ACC112 (cell line): ENCODE measurements at regions not wholly inside any gene's neighbourhood (a gene's known extent, or its start where the extent isn't known, plus 50 kb on each side); places are given as distances from the start of the nearest gene placed in this dataset.

ENCODE experiments used
- H2AFZ ChIP-seq: fragments of 200-600 bp; sonication (generic); one replicate; pipeline ENCODE4 v1.6.0; 2017; ENCODE audit warnings: antibody characterized with exemption, low read length; ENCODE audit not compliant: unreplicated experiment
- H3K27ac ChIP-seq: fragments of 200-600 bp; sonication (generic); 2 replicates; pipeline ENCODE4 v1.5.1; 2014; ENCODE audit warnings: low read depth, mild to moderate bottlenecking, antibody characterized with exemption, low read length, moderate library complexity
- H3K27me3 ChIP-seq: fragments of 200-600 bp; sonication (generic); 2 replicates; pipeline ENCODE4 v1.6.1; 2014; ENCODE audit warnings: mild to moderate bottlenecking, antibody characterized with exemption, low read length, moderate library complexity, mixed read lengths; ENCODE audit not compliant: insufficient read depth
- H3K36me3 ChIP-seq: fragments of 200-600 bp; sonication (generic); 2 replicates; pipeline ENCODE4 v1.6.1; 2016; ENCODE audit warnings: mild to moderate bottlenecking, antibody characterized with exemption, low read length, moderate library complexity, mixed read lengths; ENCODE audit not compliant: insufficient read depth
- H3K4me1 ChIP-seq: fragments of 200-600 bp; sonication (generic); one replicate; pipeline ENCODE4 v1.6.1; 2016; ENCODE audit warnings: low read length, mixed read lengths; ENCODE audit not compliant: insufficient read depth, unreplicated experiment, control insufficient read depth
- H3K4me3 ChIP-seq: fragments of 200-600 bp; sonication (generic); 2 replicates; pipeline ENCODE4 v1.5.1; 2014; ENCODE audit warnings: mild to moderate bottlenecking, low read depth, low read length
- H3K79me2 ChIP-seq: fragments of 200-600 bp; sonication (generic); one replicate; pipeline ENCODE4 v1.6.0; 2016; ENCODE audit warnings: low read length; ENCODE audit not compliant: control insufficient read depth, unreplicated experiment, insufficient read depth

- H3K36me3 ChIP-seq = no peaks in the 10 kb centered on the region
- no peaks in the 10 kb centered on the region for H3K27me3 ChIP-seq
- H3K27ac ChIP-seq = no peak overlapping the region
- H2AFZ ChIP-seq = no peak overlapping the region
- no peak overlapping the region for H3K4me3 ChIP-seq
- no peaks in the 10 kb centered on the region for H3K4me1 ChIP-seq
- H3K79me2 ChIP-seq = no peaks in the 10 kb centered on the region
Observed at GRCh38 chr6:53744321-53744720, 50.5 kb upstream of the LRRC1 start.

- no peaks in the 10 kb centered on the region for H3K27me3 ChIP-seq
- H3K4me3 ChIP-seq = no peak overlapping the region
- H3K79me2 ChIP-seq = no peaks in the 10 kb centered on the region
- no peaks in the 10 kb centered on the region for H3K4me1 ChIP-seq
- no peak overlapping the region for H3K27ac ChIP-seq
- peak overlapping the region; percentile 8 for H2AFZ ChIP-seq
- H3K36me3 ChIP-seq = no peaks in the 10 kb centered on the region
Observed at GRCh38 chr6:53741034-53741823, 53.6 kb upstream of the LRRC1 start.

GRCh38 chr6:53737746-53738145 is 57.1 kb upstream of the LRRC1 start:
- no peaks in the 10 kb centered on the region for H3K27me3 ChIP-seq
- H3K4me1 ChIP-seq = peaks cover 12% of the 10 kb centered on the region
- H3K36me3 ChIP-seq = no peaks in the 10 kb centered on the region
- no peaks in the 10 kb centered on the region for H3K79me2 ChIP-seq
- no peak overlapping the region for H2AFZ ChIP-seq
- H3K4me3 ChIP-seq = no peak overlapping the region
- no peak overlapping the region for H3K27ac ChIP-seq

GRCh38 chr6:53735896-53736295 is 58.9 kb upstream of the LRRC1 start:
- no peak overlapping the region for H3K4me3 ChIP-seq
- H3K27me3 ChIP-seq = no peaks in the 10 kb centered on the region
- peaks cover 12% of the 10 kb centered on the region for H3K4me1 ChIP-seq
- H3K79me2 ChIP-seq = no peaks in the 10 kb centered on the region
- H3K27ac ChIP-seq = no peak overlapping the region
- no peak overlapping the region for H2AFZ ChIP-seq
- no peaks in the 10 kb centered on the region for H3K36me3 ChIP-seq

- H3K27me3 ChIP-seq = no peaks in the 10 kb centered on the region
- H3K79me2 ChIP-seq = no peaks in the 10 kb centered on the region
- peaks cover 12% of the 10 kb centered on the region for H3K4me1 ChIP-seq
- H3K4me3 ChIP-seq = no peak overlapping the region
- no peak overlapping the region for H3K27ac ChIP-seq
- H3K36me3 ChIP-seq = no peaks in the 10 kb centered on the region
- peak overlapping the region; percentile 0 for H2AFZ ChIP-seq
Observed at GRCh38 chr6:53734473-53735299, 60.1 kb upstream of the LRRC1 start.

GRCh38 chr6:53731866-53732636 is 62.8 kb upstream of the LRRC1 start:
- H3K27ac ChIP-seq = no peak overlapping the region
- H3K79me2 ChIP-seq = no peaks in the 10 kb centered on the region
- peaks cover 12% of the 10 kb centered on the region for H3K4me1 ChIP-seq
- H2AFZ ChIP-seq = no peak overlapping the region
- no peaks in the 10 kb centered on the region for H3K27me3 ChIP-seq
- no peak overlapping the region for H3K4me3 ChIP-seq
- no peaks in the 10 kb centered on the region for H3K36me3 ChIP-seq

- no peaks in the 10 kb centered on the region for H3K27me3 ChIP-seq
- H2AFZ ChIP-seq = no peak overlapping the region
- no peaks in the 10 kb centered on the region for H3K79me2 ChIP-seq
- no peak overlapping the region for H3K4me3 ChIP-seq
- no peak overlapping the region for H3K27ac ChIP-seq
- H3K4me1 ChIP-seq = peaks cover 16% of the 10 kb centered on the region
- H3K36me3 ChIP-seq = no peaks in the 10 kb centered on the region
Observed at GRCh38 chr6:53730767-53731166, 64.0 kb upstream of the LRRC1 start.

- Histone ChIP-seq H3K36me3 (no peaks in the 10 kb centered on the region), H3K4me3 (peak overlapping the region; percentile 31), H3K27ac (no peak overlapping the region), H3K4me1 (peaks cover 3% of the 10 kb centered on the region), H3K79me2 (no peaks in the 10 kb centered on the region), H2AFZ (peak overlapping the region; percentile 11), H3K27me3 (no peaks in the 10 kb centered on the region)
Observed at GRCh38 chr6:53728570-53729194, 63.1 kb upstream of the KLHL31 start.

GRCh38 chr6:53727748-53728147 is 62.2 kb upstream of the KLHL31 start:
- H3K27me3 ChIP-seq = no peaks in the 10 kb centered on the region
- H3K27ac ChIP-seq = no peak overlapping the region
- no peaks in the 10 kb centered on the region for H3K36me3 ChIP-seq
- no peak overlapping the region for H2AFZ ChIP-seq
- H3K79me2 ChIP-seq = no peaks in the 10 kb centered on the region
- H3K4me3 ChIP-seq = no peak overlapping the region
- H3K4me1 ChIP-seq = peaks cover 3% of the 10 kb centered on the region
